ENCODE measurements at regions not wholly inside any gene's neighbourhood (a gene's known extent, or its start where the extent isn't known, plus 50 kb on each side); places are given as distances from the start of the nearest gene placed in this dataset.

DNA sequence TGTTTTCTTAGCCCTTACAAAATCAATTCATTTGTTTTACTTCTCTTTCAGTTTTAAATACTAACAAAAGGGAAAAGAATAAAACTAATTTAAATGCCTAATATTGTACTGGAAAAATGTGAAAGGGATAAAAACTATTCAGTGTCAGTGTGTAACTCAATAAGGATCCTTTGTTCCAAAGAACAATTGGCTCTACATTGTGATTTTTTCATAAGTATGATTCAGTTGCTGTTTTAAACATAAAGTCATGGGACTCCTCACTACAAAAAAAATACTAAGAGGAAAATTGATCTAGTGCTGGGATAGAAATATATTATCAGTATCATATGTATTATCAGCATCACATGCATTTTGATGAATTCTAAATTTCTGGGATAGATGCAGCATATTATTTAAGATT, 199.4 kb upstream of the TRAM1L1 start:
- TF ChIP-seq, protein P1, sequence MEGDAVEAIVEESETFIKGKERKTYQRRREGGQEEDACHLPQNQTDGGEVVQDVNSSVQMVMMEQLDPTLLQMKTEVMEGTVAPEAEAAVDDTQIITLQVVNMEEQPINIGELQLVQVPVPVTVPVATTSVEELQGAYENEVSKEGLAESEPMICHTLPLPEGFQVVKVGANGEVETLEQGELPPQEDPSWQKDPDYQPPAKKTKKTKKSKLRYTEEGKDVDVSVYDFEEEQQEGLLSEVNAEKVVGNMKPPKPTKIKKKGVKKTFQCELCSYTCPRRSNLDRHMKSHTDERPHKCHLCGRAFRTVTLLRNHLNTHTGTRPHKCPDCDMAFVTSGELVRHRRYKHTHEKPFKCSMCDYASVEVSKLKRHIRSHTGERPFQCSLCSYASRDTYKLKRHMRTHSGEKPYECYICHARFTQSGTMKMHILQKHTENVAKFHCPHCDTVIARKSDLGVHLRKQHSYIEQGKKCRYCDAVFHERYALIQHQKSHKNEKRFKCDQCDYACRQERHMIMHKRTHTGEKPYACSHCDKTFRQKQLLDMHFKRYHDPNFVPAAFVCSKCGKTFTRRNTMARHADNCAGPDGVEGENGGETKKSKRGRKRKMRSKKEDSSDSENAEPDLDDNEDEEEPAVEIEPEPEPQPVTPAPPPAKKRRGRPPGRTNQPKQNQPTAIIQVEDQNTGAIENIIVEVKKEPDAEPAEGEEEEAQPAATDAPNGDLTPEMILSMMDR (IDR thresholded peaks at IDR 0.05), result no peak
- TF ChIP-seq EP300 (IDR thresholded peaks at IDR 0.05) (no peak), POLR2A (IDR thresholded peaks at IDR 0.05) (no peak), POLR2AphosphoS5 (IDR thresholded peaks at IDR 0.05) (no peak)

Measured in gastroesophageal sphincter (tissue), 3 donors.